ENCODE measurements at regions not wholly inside any gene's neighbourhood (a gene's known extent, or its start where the extent isn't known, plus 50 kb on each side); places are given as distances from the start of the nearest gene placed in this dataset.

DNA sequence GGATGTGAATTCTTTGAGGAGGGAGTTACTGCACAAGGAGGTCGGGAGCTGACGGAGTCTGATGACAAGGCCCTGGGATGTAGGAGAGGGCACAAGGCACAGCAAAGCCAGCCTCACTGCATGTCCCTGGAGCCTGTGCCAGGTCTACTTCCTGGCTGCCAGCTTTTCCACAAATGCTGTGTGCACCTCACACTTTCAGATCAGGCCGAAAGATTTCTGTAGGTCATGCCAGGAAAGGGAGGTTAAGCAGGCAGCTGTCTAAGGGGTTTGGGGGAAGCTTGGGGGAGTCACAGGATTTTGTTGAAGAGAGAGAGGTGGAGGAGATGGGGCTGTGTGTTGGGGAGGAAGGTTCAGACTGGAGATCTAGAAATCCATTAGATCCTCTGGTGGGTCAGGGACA lies 792.5 kb downstream of the KCNJ18 start:
- TF ChIP-seq EZH2 (IDR thresholded peaks at IDR 0.05): no peak
- TF ChIP-seq, protein P1, sequence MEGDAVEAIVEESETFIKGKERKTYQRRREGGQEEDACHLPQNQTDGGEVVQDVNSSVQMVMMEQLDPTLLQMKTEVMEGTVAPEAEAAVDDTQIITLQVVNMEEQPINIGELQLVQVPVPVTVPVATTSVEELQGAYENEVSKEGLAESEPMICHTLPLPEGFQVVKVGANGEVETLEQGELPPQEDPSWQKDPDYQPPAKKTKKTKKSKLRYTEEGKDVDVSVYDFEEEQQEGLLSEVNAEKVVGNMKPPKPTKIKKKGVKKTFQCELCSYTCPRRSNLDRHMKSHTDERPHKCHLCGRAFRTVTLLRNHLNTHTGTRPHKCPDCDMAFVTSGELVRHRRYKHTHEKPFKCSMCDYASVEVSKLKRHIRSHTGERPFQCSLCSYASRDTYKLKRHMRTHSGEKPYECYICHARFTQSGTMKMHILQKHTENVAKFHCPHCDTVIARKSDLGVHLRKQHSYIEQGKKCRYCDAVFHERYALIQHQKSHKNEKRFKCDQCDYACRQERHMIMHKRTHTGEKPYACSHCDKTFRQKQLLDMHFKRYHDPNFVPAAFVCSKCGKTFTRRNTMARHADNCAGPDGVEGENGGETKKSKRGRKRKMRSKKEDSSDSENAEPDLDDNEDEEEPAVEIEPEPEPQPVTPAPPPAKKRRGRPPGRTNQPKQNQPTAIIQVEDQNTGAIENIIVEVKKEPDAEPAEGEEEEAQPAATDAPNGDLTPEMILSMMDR (IDR thresholded peaks at IDR 0.05 in 2 of 3, conservative IDR thresholded peaks at IDR 0.05 in 1 of 3; ENCODE audit: borderline replicate concordance in 1 of 3, insufficient read depth in 1 of 3, low read depth in 2 of 3, low read length in 2 of 3): no peak
- no peak for TF ChIP-seq EGR1 (IDR thresholded peaks at IDR 0.05; ENCODE audit: low read depth)
- TF ChIP-seq, protein P2, sequence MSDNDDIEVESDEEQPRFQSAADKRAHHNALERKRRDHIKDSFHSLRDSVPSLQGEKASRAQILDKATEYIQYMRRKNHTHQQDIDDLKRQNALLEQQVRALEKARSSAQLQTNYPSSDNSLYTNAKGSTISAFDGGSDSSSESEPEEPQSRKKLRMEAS (IDR thresholded peaks at IDR 0.05): no peak
- TF ChIP-seq ZNF274 (IDR thresholded peaks at IDR 0.05; ENCODE audit: low read depth, low read length): no peak
- TF ChIP-seq POLR2A (IDR thresholded peaks at IDR 0.05; ENCODE audit: borderline replicate concordance, extremely low read depth, insufficient read depth, insufficient read length): no peak
- no peak for TF ChIP-seq SP1 (IDR thresholded peaks at IDR 0.05; ENCODE audit: low read depth)
- TF ChIP-seq RAD21 (IDR thresholded peaks at IDR 0.05; ENCODE audit: low read depth): no peak
- TF ChIP-seq EZH2phosphoT487 (IDR thresholded peaks at IDR 0.05; ENCODE audit: borderline replicate concordance): no peak
- no peak for TF ChIP-seq YY1 (IDR thresholded peaks at IDR 0.05; ENCODE audit: extremely low read depth, insufficient replicate concordance, low read depth, low read length)
- no peak for TF ChIP-seq SIN3A (IDR thresholded peaks at IDR 0.05; ENCODE audit: low read depth)
- no peak for TF ChIP-seq REST (IDR thresholded peaks at IDR 0.05; ENCODE audit: low read depth)

Data from HCT116 (cell line).